HG02981 (cell line): ENCODE measurements at regions not wholly inside any gene's neighbourhood (a gene's known extent, or its start where the extent isn't known, plus 50 kb on each side); places are given as distances from the start of the nearest gene placed in this dataset.
"Not testable (repeated sequence)": the region's sequence is repeated elsewhere in the genome, so short reads cannot be mapped to it uniquely, and the experiment has no call there.

Experiments used
- ATAC-seq: cut with Tn5 transposase; IDR thresholded peaks from one replicate; pipeline ENCODE4 v1.9.1; 2021; ENCODE audit warnings: mild to moderate bottlenecking, moderate library complexity; ENCODE audit not compliant: unreplicated experiment

GRCh38 chr2:192983173-192983572, 788.4 kb upstream of the TMEFF2 start:
- ATAC-seq: no peak

DNA sequence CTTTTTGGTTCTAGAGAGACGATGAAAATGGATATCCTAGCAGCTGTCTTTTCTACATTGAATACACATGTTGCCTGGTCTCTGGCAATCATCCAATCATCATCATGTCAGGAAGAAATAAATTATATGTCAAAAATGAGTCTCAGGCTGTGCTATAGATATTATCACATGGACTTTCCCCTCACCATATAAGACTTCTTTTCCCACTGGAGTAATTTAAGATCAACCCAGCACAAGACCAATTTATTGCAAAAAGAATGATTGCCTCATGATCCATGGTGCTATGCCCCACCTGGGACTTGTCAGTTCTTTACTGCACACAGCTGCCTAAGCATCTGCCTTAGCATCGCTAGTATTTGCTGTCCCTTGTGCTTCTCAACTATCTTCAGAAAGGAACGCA, 783.7 kb upstream of the TMEFF2 start:
- ATAC-seq: no peak

- ATAC-seq: no peak
These were observed 777.2 kb upstream of the TMEFF2 start for GRCh38 chr2:192971981-192972380.

DNA sequence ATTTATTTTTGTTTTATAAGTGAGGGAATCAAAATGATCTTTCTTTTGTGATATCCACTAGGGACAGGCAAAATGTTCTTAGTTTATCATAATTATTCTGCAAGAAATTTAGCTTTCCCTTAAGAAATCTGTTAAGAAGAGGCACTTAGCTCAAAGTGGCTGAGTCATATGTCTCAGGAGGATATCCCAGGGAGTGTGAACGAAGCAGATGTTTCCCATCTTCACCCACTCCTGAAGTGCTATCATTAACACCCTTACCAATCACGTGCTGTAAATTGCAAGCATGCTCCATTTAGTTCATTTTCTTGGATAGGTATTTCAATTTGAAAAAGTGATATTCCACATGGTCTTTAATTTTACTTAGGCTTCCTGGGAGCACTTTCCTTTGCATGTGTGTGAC, 774.3 kb upstream of the TMEFF2 start:
- ATAC-seq: no peak

GRCh38 chr2:192960945-192961344, 766.2 kb upstream of the TMEFF2 start:
- no peak for ATAC-seq

DNA sequence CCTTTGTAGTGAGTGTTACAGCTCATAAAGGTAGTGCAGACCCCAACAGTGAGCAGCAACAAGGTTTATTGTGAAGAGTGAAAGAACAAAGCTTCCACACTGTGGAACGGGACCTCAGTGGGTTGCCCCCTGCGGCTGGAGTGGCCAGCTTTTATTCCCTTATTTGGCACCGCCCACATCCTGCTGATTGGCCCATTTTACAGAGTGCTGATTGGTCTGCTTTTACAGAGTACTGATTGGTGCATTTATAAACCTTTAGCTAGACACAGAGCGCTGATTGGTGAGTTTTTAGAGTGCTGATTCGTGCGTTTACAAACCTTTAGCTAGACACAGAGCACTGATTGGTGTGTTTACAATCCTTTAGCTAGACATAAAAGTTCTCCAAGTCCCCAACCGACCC, 763.9 kb upstream of the TMEFF2 start:
- not testable (repeated sequence) for ATAC-seq

DNA sequence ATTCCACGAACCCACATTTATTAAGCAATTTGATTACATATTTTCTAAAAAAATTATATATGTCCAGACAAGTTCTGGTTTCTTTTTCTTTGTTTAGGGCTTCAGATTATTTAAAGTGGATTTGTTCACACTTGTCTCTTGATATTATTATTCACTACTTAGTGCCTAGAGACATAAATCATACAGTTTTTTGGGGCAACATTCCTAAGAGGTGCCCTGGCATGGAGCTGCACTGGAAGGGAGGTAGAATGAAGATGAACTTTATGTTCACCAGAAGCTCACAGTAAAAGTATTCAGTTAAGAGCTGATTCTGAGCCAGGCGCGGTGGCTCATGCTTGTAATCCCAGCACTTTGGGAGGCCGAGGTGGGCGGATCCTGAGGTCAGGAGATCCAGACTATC, 762.7 kb upstream of the TMEFF2 start:
- no peak for ATAC-seq

GRCh38 chr2:192953116-192953515, 758.4 kb upstream of the TMEFF2 start:
- no peak for ATAC-seq

GRCh38 chr2:192952245-192952644, 757.5 kb upstream of the TMEFF2 start:
- no peak for ATAC-seq

GRCh38 chr2:192948316-192948715, 753.6 kb upstream of the TMEFF2 start:
- ATAC-seq: no peak

GRCh38 chr2:192947352-192947751, 752.6 kb upstream of the TMEFF2 start:
- no peak for ATAC-seq

DNA sequence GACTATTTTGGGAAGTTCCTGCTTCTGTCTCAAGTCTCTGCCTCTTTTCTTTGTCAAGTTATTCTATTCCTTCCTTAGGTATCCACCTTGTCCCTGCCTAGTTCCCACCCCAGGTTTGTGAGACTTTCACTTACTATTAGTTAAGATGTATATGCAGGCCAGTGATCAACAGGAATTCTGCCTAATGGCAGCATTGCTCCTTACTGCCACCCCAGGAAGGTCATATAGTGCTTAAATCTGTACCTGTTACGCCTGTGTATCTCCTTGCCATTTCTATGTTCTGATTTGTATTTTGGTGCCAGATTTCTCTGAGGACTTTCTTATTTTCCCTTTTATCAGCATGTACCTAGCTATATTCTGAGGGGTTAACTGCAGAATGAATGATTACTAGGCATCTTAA, 746.0 kb upstream of the TMEFF2 start:
- ATAC-seq: no peak

DNA sequence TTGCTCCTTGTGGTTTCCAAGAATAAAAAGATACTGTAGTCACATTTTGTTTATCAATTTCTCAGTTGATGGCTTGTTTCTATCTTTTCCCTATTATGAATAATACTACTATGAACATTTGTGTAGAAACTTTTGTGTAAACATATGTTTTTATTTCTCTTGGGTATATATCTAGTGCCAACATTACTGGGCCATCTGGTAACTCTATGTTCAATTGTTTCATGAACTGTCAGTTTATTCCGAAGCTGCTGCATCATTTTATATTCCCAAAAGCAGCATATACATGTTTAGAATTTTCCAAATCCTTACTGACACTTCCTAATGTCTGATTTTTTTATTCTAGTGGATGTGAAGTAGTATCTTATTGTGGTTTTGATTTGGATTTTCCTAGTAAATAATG, 737.6 kb upstream of the TMEFF2 start:
- ATAC-seq: no peak

GRCh38 chr2:192921631-192922030, 726.9 kb upstream of the TMEFF2 start:
- ATAC-seq: not testable (repeated sequence)

DNA sequence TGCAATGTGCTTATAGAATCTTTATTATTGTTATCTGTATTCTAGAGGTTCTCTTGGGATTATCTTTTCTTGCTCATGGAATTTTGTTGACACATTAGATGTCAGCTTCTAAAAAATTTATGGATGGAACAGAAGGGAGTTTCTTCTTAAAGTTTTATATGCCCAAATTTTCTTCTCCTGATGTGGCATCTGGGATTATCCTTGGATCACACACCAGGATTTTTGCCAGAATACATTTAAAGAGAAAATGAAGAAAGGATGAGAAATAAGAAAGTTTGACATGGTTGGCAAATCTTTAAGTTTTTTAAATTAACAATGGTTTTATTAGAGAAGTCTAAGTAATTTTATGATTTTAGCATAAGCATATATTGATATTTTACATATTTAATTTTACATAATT, 706.7 kb upstream of the TMEFF2 start:
- ATAC-seq: no peak

DNA sequence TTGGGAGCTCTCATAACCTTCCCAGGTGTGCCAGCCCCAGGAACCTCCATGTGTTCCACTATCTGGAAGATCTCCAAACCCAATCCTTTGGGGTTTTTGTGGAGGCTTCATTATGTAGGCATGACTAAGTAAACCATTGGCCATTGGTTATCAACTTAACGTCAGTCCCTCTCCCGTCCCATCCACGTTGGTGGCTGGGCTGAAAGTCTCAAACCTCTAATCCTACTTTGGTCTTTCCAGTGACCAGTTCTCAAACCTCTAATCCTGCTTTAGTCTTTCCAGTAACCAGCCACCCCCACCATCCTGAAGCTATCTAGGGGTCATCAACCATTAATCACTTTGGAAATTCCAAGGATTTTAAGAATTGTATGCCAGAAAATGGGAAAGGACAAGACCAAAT, 704.7 kb upstream of the TMEFF2 start:
- ATAC-seq: no peak

DNA sequence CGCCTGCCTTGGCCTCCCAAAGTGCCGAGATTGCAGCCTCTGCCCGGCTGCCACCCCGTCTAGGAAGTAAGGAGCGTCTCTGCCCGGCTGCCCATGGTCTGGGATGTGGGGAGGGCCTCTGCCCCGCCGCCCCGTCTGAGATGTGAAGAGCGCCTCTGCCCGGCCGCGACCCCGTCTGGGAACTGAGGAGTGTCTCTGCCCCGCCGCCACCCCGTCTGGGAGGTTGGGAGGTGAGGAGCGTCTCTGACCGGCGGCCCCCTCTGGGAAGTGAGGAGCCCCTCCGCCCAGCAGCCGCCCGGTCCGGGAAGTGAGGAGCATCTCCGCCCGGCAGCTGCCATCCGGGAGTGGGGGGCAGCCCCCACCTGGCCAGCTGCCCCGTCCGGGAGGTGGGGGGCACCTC, 699.2 kb upstream of the TMEFF2 start:
- ATAC-seq: not testable (repeated sequence)

- ATAC-seq: no peak
These were observed 693.4 kb upstream of the TMEFF2 start for GRCh38 chr2:192888109-192888508.

DNA sequence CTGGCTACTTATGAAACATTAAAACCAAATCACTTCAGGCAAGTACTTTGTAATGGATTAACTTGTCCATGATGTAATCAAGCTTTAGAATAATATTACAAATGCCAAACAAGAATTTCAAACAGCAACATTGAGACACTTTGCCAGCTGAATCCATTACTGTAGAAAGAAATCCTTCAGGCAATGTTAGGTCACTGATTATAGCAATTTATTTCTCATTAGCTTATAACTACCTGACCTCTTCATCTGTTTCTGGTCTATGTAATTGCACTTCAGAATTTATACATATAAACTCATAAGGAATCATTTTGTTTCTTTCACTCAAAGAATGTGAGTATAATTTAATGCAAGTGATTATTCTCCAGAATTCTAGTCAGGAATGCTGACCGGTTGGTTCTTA, 692.6 kb upstream of the TMEFF2 start:
- no peak for ATAC-seq

GRCh38 chr2:192886636-192887035, 691.9 kb upstream of the TMEFF2 start:
- ATAC-seq: no peak

DNA sequence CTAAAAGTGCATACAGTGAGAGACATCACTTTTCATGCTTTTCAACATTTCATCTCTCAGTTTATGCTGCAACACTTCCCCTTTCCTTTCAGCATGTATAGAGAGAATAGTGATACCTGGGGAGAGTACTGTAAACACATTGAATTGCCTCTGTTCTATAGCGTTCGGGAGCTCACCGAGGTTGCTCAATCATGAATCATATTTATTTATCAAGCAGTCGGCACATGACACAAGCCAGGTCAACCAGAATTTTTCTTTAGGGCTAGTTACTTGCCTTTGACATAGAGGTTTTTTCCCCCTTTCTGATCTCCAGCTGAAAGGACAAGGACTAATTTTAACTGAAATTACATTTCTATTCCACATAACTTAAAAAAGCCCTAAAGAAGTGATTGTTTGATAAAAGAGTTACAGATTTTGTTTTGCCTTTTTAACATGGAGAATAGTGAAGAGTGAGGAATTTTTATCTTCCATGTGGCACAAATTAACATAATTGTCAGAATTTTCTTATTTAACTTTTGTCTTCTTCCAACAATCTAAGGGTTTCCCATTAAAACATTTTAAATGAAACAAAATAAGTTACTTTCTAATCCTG, 690.9 kb upstream of the TMEFF2 start:
- ATAC-seq: no peak

- ATAC-seq: no peak
These were observed 682.4 kb upstream of the TMEFF2 start for GRCh38 chr2:192877159-192877558.

GRCh38 chr2:192876698-192877097, 682.0 kb upstream of the TMEFF2 start:
- ATAC-seq: no peak

GRCh38 chr2:192854706-192855105, 660.0 kb upstream of the TMEFF2 start:
- ATAC-seq: no peak
